GM19324 (cell line): ENCODE measurements at regions not wholly inside any gene's neighbourhood (a gene's known extent, or its start where the extent isn't known, plus 50 kb on each side); places are given as distances from the start of the nearest gene placed in this dataset.
"Not testable (repeated sequence)": the region's sequence is repeated elsewhere in the genome, so short reads cannot be mapped to it uniquely, and the experiment has no call there.

Experiments
- ATAC-seq: cut with Tn5 transposase; IDR thresholded peaks from one replicate; pipeline ENCODE4 v1.9.1; 2021; ENCODE audit warnings: mild to moderate bottlenecking, moderate library complexity; ENCODE audit not compliant: unreplicated experiment, low FRiP score

GRCh38 chr1:5691795-5692509 is 300.3 kb downstream of the NPHP4 start:
- ATAC-seq: no peak

- no peak for ATAC-seq
Observed at GRCh38 chr1:5690898-5691297, 301.3 kb downstream of the NPHP4 start.

- no peak for ATAC-seq
Observed at GRCh38 chr1:5690291-5690690, 301.9 kb downstream of the NPHP4 start.

GRCh38 chr1:5688081-5689077 is 303.8 kb downstream of the NPHP4 start:
- ATAC-seq: no peak

- no peak for ATAC-seq
Observed at GRCh38 chr1:5686925-5687706, 305.1 kb downstream of the NPHP4 start.

GRCh38 chr1:5686195-5686594 is 306.0 kb downstream of the NPHP4 start:
- ATAC-seq: no peak

GRCh38 chr1:5685446-5686040 is 306.7 kb downstream of the NPHP4 start:
- ATAC-seq: no peak

- no peak for ATAC-seq
Observed at GRCh38 chr1:5684791-5685190, 307.4 kb downstream of the NPHP4 start.

- no peak for ATAC-seq
Observed at GRCh38 chr1:5683446-5683845, 308.8 kb downstream of the NPHP4 start.

GRCh38 chr1:5682626-5683225 is 309.5 kb downstream of the NPHP4 start:
- ATAC-seq: no peak

GRCh38 chr1:5681654-5682053 is 310.6 kb downstream of the NPHP4 start:
- ATAC-seq: no peak

- ATAC-seq: no peak
Observed at GRCh38 chr1:5680600-5680999, 311.6 kb downstream of the NPHP4 start.

GRCh38 chr1:5678759-5679158 is 313.5 kb downstream of the NPHP4 start:
- ATAC-seq: no peak

GRCh38 chr1:5672355-5672754 is 319.9 kb downstream of the NPHP4 start:
- ATAC-seq: not testable (repeated sequence)

- no peak for ATAC-seq
Observed at GRCh38 chr1:5670590-5671350, 321.5 kb downstream of the NPHP4 start.

- no peak for ATAC-seq
Observed at GRCh38 chr1:5667513-5668325, 324.5 kb downstream of the NPHP4 start.

GRCh38 chr1:5664906-5665875 is 327.0 kb downstream of the NPHP4 start:
- no peak for ATAC-seq
